ENCODE measurements at regions not wholly inside any gene's neighbourhood (a gene's known extent, or its start where the extent isn't known, plus 50 kb on each side); places are given as distances from the start of the nearest gene placed in this dataset.

DNA sequence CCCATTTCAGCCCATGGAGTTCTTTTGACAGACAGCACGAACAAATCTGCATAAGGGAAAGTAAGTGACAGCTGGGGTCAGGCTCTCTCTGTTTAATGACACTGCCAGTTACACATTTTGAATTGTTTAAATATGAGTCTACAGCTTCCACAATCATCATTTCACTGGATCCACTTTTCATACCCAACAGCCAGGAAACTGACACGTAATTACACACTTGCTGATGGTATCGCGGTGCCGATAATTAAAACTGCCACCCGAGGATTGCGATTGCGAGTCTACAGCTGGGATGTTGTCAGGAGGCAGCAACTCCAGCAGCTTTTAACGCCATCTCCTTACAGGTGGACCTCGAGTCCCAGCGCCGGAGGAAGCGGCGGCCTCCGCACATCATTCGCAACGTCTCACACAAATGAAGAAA, 230.8 kb upstream of the MGMT start:
- Histone ChIP-seq H3K79me2 (ENCODE audit: low read length) (no peaks in the 10 kb centered on the region), H3K4me1 (ENCODE audit: low read length) (no peaks in the 10 kb centered on the region), H3K4me3 (ENCODE audit: low read length) (no peak overlapping the region), H3K27ac (ENCODE audit: low read length) (no peak overlapping the region), H3K4me2 (ENCODE audit: low read length) (no peak overlapping the region), H4K20me1 (ENCODE audit: insufficient read depth, low read length) (no peaks in the 10 kb centered on the region), H3K9ac (ENCODE audit: low read length) (no peak overlapping the region), H3K9me3 (ENCODE audit: insufficient read depth, low read length) (no peaks in the 10 kb centered on the region), H2AFZ (ENCODE audit: low read depth, low read length) (no peak overlapping the region), H3K27me3 (ENCODE audit: low read depth, low read length) (no peaks in the 10 kb centered on the region), H3K36me3 (replicated peaks; ENCODE audit: low read depth, low read length) (no peaks in the 10 kb centered on the region)
- TF ChIP-seq EZH2phosphoT487 (IDR thresholded peaks at IDR 0.05; ENCODE audit: low read depth): no peak
- TF ChIP-seq, protein P1, sequence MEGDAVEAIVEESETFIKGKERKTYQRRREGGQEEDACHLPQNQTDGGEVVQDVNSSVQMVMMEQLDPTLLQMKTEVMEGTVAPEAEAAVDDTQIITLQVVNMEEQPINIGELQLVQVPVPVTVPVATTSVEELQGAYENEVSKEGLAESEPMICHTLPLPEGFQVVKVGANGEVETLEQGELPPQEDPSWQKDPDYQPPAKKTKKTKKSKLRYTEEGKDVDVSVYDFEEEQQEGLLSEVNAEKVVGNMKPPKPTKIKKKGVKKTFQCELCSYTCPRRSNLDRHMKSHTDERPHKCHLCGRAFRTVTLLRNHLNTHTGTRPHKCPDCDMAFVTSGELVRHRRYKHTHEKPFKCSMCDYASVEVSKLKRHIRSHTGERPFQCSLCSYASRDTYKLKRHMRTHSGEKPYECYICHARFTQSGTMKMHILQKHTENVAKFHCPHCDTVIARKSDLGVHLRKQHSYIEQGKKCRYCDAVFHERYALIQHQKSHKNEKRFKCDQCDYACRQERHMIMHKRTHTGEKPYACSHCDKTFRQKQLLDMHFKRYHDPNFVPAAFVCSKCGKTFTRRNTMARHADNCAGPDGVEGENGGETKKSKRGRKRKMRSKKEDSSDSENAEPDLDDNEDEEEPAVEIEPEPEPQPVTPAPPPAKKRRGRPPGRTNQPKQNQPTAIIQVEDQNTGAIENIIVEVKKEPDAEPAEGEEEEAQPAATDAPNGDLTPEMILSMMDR (IDR thresholded peaks at IDR 0.05; ENCODE audit: low read depth, low read length): no peak

- H3K4me3 ChIP-seq (ENCODE audit: low read length): no peak overlapping the region
- TF ChIP-seq EZH2phosphoT487 (IDR thresholded peaks at IDR 0.05; ENCODE audit: low read depth): no peak
- TF ChIP-seq, protein P1 (IDR thresholded peaks at IDR 0.05; ENCODE audit: low read depth, low read length): no peak
- no peak overlapping the region for H3K4me2 ChIP-seq (ENCODE audit: low read length)
- H3K27ac ChIP-seq (ENCODE audit: low read length): no peak overlapping the region
- no peaks in the 10 kb centered on the region for H4K20me1 ChIP-seq (ENCODE audit: insufficient read depth, low read length)
- no peak overlapping the region for H2AFZ ChIP-seq (ENCODE audit: low read depth, low read length)
- no peaks in the 10 kb centered on the region for H3K9me3 ChIP-seq (ENCODE audit: insufficient read depth, low read length)
- no peaks in the 10 kb centered on the region for H3K79me2 ChIP-seq (ENCODE audit: low read length)
- H3K4me1 ChIP-seq (ENCODE audit: low read length): no peaks in the 10 kb centered on the region
- H3K36me3 ChIP-seq (replicated peaks; ENCODE audit: low read depth, low read length): no peaks in the 10 kb centered on the region
- no peaks in the 10 kb centered on the region for H3K27me3 ChIP-seq (ENCODE audit: low read depth, low read length)
- no peak overlapping the region for H3K9ac ChIP-seq (ENCODE audit: low read length)
These were observed 225.6 kb upstream of the MGMT start for GRCh38 chr10:129241461-129241860.

- Histone ChIP-seq H3K4me2 (ENCODE audit: low read length) (no peak overlapping the region), H4K20me1 (ENCODE audit: insufficient read depth, low read length) (no peaks in the 10 kb centered on the region), H3K27ac (ENCODE audit: low read length) (no peak overlapping the region), H3K4me3 (ENCODE audit: low read length) (no peak overlapping the region), H2AFZ (ENCODE audit: low read depth, low read length) (no peak overlapping the region), H3K27me3 (ENCODE audit: low read depth, low read length) (no peaks in the 10 kb centered on the region), H3K9ac (ENCODE audit: low read length) (no peak overlapping the region), H3K9me3 (ENCODE audit: insufficient read depth, low read length) (no peaks in the 10 kb centered on the region), H3K36me3 (replicated peaks; ENCODE audit: low read depth, low read length) (no peaks in the 10 kb centered on the region), H3K4me1 (ENCODE audit: low read length) (no peaks in the 10 kb centered on the region), H3K79me2 (ENCODE audit: low read length) (no peaks in the 10 kb centered on the region)
- TF ChIP-seq, protein P1 (IDR thresholded peaks at IDR 0.05; ENCODE audit: low read depth, low read length): no peak
- TF ChIP-seq EZH2phosphoT487 (IDR thresholded peaks at IDR 0.05; ENCODE audit: low read depth): no peak
These were observed 222.7 kb upstream of the MGMT start for GRCh38 chr10:129244298-129244697.

GRCh38 chr10:129244757-129245156, 222.3 kb upstream of the MGMT start:
- no peak overlapping the region for H3K27ac ChIP-seq (ENCODE audit: low read length)
- H4K20me1 ChIP-seq (ENCODE audit: insufficient read depth, low read length): no peaks in the 10 kb centered on the region
- no peaks in the 10 kb centered on the region for H3K36me3 ChIP-seq (replicated peaks; ENCODE audit: low read depth, low read length)
- no peaks in the 10 kb centered on the region for H3K4me1 ChIP-seq (ENCODE audit: low read length)
- TF ChIP-seq, protein P1 (IDR thresholded peaks at IDR 0.05; ENCODE audit: low read depth, low read length): no peak
- TF ChIP-seq EZH2phosphoT487 (IDR thresholded peaks at IDR 0.05; ENCODE audit: low read depth): no peak
- H3K4me2 ChIP-seq (ENCODE audit: low read length): no peak overlapping the region
- no peaks in the 10 kb centered on the region for H3K79me2 ChIP-seq (ENCODE audit: low read length)
- no peak overlapping the region for H3K4me3 ChIP-seq (ENCODE audit: low read length)
- no peaks in the 10 kb centered on the region for H3K27me3 ChIP-seq (ENCODE audit: low read depth, low read length)
- no peaks in the 10 kb centered on the region for H3K9me3 ChIP-seq (ENCODE audit: insufficient read depth, low read length)
- no peak overlapping the region for H2AFZ ChIP-seq (ENCODE audit: low read depth, low read length)
- no peak overlapping the region for H3K9ac ChIP-seq (ENCODE audit: low read length)

Measured in OCI-LY3 (cell line).